Left lobe of liver (tissue), 2 donors: ENCODE measurements at regions not wholly inside any gene's neighbourhood (a gene's known extent, or its start where the extent isn't known, plus 50 kb on each side); places are given as distances from the start of the nearest gene placed in this dataset.

Experiments
- ATAC-seq: fragments of 200-7000 bp; cut with Tn5 transposase; one replicate; pipeline ENCODE4 v1.9.1; 2020; ENCODE audit warnings: mild to moderate bottlenecking, moderate library complexity
- DNase-seq: peaks from one replicate; pipeline ENCODE4 v3.0.0-alpha.2; 2020; ENCODE audit warnings: low spot score
- donor health status: DM: no; HTN: no; CAD: no; lungs with moderate emphysema.
- donor health status: DM: no; HTN: yes; CAD: no.

DNA sequence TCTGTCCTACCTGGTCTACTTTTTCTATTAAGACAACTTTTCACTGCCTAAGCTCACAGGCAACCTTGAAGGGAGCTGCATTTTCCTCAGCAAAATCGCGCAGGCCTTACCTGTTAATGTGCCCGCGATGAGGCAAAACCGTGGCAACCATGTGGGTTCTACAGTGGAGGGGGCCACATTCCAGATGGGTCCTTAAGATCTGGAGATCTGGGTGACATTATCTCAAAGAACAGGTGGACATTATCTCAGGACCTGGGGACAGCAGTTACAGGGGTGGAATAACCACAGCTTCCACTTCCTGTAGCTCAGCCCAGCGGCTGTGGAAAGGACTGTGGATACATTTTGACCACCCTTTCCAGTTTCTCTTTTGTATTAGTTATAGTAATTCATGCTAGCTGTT, 112.8 kb upstream of the PTCH1 start:
- DNase-seq (no peak), ATAC-seq (no peak)

DNA sequence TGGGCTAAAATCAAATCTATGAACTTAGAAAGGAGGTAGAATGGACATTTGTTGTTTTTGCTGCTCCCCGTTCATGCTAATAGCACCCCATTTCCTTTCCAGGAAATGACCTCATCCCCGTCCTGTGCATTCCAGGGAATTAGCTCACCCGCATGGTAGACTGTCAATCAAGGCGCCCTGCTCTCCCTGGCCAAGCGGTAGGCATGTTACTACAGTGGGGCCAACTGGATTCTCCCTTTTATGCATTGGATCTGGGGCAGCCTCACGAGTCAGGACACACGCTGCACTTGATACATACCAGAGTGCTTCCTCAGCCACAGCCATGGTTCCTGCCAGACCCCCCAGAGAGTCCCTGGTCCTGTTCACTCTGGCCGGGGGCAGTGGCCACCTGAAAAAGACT, 111.0 kb upstream of the PTCH1 start:
- DNase-seq (no peak), ATAC-seq (no peak)

DNA sequence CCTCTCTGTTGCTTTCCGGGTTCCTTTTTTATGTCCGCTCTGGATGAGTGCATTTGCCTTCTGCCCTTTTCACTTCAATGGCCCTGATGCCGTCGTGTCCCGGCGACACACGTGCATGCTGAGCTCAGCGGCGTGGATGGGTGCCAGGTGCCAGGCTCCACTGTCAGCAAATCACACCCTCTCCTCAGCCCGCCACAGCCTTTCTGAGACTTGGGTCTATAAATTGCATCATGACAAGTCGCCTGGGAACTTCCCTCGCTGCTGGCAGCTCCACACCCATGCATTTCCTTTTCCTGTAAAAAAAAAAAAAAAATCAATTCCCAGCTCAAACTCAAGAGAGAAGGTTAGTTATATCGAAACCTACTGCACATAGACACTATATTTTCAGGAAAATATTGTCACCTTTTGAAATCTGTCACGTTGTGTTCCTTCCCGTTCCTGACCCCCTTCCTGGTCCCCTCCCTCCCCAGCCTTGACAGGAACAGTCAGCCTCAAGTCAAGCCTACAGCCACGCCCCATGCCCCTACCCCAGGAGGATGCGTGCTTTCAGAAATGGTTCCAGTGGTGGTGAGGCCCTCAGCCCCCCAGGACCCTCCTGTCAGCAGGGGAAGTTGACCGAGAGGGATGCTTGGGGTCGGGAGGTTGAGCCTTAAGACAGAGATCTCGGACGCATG, 110.3 kb upstream of the PTCH1 start:
- no peak for DNase-seq
- ATAC-seq = no peak

DNA sequence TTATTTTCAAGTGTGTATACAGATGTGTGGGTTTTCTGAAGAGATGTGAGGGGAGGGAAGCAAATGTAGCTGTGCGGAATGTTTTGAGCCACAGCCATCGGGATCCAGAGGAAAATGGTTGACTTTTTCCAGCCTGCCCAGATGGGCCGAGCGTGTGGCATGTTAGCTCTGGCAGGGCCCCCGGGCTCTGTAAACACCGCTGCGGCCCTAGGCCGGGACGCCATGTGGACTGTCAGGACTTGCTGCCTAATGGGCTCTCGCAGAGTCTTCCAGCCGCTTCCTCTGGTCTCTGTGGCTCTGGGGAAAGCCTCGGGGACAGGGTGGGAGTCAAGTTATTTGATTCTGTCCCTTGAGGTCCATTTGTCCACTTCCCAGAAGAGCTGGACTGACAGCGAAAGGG, 109.6 kb upstream of the PTCH1 start:
- ATAC-seq = no peak
- DNase-seq = no peak

DNA sequence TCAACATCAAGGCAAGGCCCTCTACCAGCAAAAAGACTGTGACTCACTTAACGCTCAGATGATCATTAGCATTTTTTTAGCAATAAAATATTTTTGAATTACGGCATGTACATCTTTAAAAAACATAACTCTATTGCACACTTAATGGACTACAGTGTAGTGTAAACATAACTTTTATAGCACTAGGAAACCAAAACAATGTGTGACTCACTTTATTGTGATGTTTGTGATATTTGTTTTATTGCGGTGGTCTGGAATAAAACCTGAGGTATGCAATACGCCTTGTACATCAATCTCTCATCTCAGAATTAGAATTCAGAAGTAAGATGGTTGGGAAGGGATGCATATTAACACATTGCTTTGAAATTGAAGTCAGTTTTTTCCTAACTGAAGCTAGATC, 106.9 kb upstream of the PTCH1 start:
- no peak for ATAC-seq

DNA sequence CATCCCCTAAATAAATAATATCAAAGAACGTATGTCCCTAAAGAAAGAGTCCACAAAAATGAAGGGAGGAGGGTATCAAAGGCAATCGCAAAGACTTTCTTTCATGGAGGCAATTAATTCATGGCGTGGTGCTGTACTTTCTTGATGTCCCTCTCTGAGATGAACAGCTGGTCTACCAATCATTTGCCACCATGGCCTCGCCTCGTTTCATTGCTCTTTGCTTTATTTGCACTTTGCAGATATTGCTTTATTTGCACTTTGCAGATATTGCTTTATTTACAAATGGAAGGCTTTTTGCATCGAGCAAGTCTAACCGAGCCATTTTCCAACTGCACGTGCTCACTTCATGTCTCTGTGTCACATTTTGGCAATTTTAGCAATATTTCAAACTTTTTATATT, 104.0 kb upstream of the PTCH1 start:
- ATAC-seq (no peak), DNase-seq (no peak)

More for the DNA sequence above, 106.9 kb upstream of the PTCH1 start:
- DNase-seq = no peak

DNA sequence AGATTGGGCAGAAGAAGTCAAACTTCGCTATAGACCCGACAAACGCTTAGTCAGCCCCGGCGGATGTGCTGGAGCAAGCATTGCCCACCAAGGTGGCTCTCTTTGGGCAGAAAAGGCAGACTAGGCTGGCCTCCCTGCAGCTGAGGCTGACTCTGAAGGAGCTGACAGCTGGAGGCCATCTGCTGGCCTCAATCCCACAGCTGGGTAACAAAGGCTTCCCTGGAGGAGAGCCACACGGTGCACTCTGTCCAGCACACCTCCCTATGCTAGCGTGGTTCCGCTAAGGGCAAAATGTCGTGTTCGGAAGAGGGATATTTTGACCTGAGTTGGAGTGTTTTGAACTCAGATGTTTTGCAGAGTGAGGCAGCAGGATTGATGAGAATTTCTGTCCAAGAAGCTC, 103.5 kb upstream of the PTCH1 start:
- ATAC-seq = no peak

DNA sequence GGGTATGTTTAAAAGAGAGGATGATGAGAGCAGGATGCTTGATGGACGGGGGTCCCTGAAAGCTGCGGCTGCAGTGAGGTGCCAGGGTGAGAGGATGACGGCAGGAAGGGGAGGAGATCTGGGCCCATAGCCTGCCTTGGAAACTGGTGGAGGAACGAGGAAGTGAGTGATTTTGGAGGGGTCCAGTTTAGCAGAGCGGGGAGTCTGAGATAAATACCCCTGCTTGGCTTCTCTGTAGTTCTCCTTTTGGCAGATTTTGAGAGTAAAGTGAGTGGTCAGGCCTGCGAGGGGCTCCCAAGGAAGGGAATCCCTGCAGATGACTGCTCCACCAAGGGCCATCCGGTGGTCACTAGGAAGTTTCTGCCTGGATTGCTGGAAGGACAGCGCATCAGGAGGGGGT, 98.5 kb upstream of the PTCH1 start:
- DNase-seq = no peak
- no peak for ATAC-seq

More for the DNA sequence above, 103.5 kb upstream of the PTCH1 start:
- DNase-seq = no peak

DNA sequence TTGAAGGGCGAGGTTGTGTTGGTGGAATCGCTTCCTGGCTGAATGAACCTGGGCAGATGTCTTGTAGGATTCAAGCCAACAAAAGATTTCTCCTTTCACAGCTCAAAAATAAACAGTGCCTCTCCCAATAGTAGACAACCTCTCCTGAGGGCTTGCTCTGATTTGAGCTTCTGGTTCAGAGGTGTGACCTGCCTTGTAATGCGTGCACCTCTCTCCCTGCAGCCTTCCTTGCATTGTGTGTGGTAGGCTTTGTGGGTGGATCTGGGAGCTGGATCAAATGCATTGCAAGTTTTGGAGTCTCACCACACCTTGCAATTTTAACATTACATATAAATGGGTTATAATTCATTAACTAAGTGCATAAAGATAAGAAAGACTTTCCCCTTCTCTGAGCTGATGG, 96.9 kb upstream of the PTCH1 start:
- DNase-seq = no peak
- no peak for ATAC-seq

DNA sequence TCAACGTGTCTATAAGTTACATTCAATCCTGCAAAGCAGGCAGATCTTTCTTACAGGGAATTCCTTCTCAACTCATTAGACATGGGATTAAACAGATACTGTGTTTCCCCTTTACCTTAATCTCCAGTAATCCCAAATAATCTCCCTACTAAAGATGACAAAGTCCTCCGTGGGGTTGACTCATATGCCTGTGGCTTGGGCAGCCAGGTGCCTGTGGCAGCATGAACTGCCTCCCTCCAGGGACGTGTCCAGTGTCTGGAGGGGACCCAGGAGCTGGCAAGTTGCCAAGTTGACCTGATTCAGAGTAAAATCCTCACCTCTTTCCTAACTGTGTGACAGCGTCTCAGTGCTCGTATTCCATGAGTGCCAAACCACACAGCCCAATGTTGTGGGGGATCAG, 94.6 kb upstream of the PTCH1 start:
- ATAC-seq = no peak
- DNase-seq = no peak

DNA sequence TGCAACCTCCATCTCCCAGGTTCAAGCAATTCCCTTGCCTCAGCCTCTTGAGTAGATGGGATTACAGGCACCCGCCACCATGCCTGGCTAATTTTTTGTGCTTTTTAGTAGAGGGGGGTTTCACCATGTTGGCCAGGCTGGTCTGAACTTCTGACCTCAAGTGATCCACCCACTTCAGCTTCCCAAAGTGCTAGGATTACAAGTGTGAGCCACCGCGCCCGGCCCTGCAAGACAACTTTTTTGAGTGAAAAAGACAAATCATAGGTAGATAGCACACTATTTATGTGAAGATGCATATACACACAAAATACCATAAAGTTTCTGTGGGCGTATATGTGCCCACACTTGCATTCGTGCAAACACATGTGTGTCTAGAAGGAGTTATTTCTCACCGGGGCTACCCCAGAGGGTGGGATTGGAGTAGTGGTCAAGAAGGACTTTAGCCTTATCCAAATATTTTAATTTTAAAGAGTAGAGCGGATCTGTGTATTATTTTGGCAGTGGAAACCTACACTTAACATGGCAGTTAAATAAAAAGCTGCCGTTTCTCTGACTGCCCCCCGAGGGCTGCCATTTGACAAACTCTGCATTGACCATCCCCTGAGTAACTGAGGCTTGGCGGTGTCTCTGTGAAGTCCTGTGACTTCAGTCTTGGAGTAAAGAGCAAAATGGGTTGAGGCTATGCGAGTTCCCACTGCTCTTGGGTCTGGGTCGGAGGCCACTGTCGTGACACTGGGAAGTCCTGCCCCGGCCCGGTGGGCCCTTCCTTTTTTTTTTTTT, 93.4 kb upstream of the PTCH1 start:
- ATAC-seq = no peak
- no peak for DNase-seq

DNA sequence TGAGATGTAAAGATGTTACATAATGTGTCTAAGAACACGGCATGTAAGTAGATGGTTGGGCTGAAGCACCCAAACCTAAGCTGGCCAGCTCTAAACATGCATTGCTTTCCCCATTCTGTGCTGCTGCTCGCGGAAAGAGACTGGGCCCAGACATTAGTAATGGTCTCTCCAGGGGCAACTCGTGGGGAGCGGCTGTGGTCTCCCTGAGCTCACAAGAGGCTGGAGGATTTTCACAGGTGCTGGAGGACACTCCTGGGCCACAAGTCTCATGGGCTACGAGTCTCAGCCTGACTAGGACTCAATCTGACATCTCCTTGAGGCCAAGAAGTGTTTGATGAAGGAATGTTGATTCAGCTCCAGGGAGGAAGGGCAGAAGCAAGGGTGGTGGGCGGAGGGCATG, 92.7 kb upstream of the PTCH1 start:
- ATAC-seq = no peak

DNA sequence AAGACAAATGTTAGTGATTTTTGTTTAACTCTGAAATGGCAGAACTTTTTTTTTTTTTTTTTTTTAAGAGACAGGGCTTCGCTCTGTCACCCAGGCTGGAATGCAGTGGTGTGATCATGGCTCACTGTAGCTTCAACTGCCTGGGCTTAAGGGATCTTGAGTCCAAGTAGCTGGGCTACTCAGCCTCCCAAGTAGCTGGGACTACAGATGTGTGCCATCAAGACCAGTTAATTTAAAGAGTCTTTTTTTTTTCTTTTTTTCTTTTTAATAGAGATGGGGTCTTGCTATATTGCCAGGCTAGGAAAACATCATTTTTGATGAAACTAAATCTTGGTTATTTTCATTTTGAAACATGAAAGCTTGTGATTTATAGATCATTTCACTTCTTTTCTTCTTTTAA, 91.6 kb upstream of the PTCH1 start:
- ATAC-seq = no peak

More for the DNA sequence above, 92.7 kb upstream of the PTCH1 start:
- DNase-seq = no peak

DNA sequence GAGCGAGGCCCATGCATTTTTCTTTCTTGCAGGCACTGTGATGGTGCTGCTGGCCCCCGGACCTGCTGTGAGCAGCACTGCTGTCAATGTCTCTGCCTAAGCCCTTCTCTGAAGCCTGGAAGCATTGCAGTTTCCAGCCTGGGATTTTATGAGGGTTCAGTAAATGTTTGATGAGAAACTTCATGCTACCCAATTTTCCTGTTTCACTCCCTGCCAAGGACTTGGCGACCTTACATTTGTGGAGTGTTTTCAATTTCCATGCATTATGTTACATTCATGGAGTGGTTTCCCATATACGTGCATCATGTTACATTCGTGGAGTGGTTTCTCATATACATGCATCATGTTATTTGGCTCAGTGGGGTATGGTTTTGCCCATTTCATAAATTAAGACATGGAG, 90.7 kb upstream of the PTCH1 start:
- no peak for DNase-seq
- no peak for ATAC-seq

More for the DNA sequence above, 91.6 kb upstream of the PTCH1 start:
- no peak for DNase-seq

DNA sequence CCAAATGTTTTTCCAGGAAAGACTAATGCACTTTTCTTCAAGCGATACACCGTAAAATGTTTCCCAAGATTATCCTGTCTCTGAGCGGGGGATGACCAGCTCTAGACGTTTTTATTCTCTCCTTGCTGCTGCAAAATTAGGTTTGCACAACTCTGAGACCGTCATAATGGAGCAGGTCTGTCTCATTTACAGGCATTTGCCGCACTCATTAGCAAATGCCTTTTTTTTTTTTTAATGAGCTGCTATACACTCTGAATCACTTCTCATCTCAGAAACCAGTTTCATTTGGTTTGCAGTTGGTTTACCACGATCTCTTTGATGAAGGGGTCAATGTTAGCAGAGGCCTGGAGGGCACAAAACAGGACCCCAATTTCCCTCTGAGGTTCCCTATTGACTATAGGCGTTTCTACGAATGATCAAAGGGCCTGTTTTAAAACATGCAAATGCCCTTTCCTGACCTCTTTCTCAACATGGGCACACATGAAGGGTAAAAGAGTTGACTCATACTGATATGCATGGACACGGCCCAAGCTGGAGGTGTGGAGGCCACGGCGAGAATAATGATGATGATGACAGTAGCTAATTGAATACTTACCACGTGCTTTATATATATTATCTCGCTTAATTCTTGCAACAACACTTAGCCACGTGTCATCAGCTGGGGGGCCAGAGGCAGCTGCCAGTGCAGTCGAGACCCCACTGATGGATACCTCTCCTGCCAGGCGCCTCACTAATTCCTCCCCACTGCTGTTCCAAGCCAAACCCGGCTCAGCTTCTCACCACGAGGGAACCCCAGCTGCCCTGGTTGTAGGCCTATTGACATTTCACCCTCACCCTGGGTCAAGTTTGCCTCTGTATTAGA, 89.9 kb upstream of the PTCH1 start:
- no peak for ATAC-seq

DNA sequence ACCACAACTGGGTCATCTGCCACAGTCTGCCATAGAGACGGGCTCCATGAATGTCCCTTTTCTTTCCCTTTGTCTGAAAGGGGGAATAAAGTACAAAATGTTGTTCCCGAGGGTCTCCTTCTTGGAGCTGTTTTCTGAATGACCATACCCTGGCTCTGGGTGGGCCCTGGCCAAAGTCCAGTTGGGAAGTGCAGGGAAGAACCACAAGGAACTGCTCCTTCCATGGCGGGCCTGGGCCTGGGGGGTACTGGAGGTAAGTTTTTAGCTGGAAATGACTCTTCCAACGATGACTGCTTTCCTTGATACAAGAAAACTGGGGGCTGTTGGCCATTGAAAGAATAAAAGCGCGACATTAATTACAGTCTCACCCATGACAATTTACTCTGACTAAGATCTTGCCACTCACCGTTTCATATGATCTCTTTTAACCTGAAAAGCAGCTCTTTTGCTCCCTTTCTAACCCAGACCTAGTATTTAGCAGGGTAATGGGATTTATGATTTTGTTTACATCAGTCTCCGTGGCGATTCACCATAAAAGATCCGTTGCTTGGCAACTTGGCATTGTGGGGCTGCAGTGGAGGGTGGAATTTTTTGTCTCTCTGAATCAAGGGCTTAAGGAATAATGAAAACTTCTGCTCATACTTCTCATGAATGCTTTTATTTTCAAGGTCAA, 89.2 kb upstream of the PTCH1 start:
- DNase-seq = no peak

More for the DNA sequence above, 89.9 kb upstream of the PTCH1 start:
- no peak for DNase-seq

DNA sequence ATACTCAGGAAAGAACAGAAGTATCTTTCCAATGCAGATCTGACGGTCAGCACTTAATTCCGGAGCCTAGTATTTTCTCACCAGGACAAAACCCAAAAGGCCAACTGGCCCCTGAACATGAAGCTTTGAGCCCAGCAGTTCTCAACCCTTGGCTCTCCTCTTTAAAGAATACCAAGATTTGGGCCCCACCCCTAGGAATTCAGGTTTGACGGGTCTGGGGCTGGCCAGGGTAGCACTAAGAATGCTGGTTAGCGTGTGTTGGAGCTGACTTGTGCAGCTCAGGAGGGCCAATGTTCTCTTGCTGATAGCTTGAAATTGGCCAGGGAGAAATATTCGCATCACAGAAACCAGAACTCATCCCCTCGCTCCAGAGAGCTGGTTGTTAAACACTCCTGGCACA, 88.3 kb upstream of the PTCH1 start:
- no peak for DNase-seq

More for the DNA sequence above, 89.2 kb upstream of the PTCH1 start:
- ATAC-seq = no peak

DNA sequence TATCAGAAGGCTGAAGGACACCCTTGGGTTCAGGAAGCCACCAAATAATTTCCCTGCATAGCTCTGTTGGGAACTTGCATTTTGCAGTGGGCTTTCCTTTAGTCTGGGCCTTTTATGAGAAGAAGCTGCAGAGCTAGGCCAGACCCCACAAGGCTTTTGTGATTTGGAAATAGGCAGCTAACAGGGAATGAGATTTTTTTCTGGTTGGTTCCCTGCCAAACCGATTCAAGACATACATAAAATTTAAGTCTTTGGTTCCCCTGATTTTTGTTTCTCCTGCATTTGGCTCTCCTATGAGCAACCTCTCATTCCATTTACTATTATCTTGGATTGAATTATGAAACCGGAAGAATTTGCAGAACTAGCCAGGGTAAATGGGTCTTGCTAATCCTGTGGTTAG, 81.5 kb upstream of the PTCH1 start:
- ATAC-seq (no peak), DNase-seq (no peak)

More for the DNA sequence above, 88.3 kb upstream of the PTCH1 start:
- ATAC-seq = no peak

DNA sequence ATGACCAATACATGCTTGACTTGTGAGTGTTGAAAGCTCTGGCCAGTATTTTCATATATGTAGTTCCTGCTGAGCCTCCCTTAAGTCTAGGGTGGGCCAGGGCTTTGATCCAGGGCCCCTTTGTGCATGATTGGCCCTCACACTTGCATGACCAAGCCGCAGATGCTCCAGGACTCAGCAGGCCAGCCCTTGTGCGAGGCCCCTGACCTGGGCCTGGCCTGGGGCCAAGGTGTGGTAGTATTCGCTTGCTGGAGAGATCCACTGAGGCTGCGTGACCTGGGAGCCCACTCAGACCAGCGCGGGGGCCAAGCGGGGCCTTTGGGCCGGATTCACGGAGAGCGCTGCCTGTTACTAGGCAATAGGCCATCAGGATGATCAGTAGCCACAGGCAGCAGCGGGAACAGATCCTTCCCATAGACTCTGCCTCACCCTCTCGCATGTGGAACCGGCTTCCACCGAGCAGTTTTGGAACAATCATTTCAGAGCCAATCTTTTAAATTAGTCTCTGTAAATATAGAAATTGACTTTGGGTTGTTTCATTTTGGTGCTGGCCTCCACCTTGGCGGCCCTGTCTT, 79.0 kb upstream of the PTCH1 start:
- ATAC-seq (no peak), DNase-seq (no peak)

DNA sequence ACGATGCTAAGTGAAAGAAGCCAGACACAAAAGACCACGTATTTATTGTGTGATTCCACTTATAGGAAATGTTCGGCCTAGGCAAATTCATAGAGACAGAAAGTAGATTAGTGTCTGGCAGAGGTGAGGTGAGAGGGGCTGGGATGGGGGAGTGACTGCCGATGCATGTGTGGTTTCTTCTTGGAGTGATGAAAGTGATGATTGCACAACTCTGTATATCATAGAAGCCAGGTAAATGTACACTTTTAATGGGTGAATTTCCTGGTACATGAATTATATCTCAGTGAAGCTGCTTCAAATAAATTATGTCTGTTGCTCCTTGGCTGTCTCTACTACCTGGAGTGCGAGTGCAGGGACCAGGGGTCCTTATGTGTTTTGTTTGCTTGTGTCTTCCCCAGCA, 76.2 kb upstream of the PTCH1 start:
- ATAC-seq (no peak), DNase-seq (no peak)
